Left lung (tissue), 4 donors: ENCODE measurements at regions not wholly inside any gene's neighbourhood (a gene's known extent, or its start where the extent isn't known, plus 50 kb on each side); places are given as distances from the start of the nearest gene placed in this dataset.

Experiments used
- ATAC-seq: fragments of 200-7000 bp; cut with Tn5 transposase; one replicate; pipeline ENCODE4 v1.9.1; 2020; ENCODE audit warnings: moderate library complexity
- DNase-seq, 4 donors: peaks; one replicate each; pipeline ENCODE4 v3.0.0-alpha.2; 2013 to 2020
- H3K27ac ChIP-seq, 2 donors: fragments of 200-600 bp; sonication (generic) in 1 of 2; one replicate each; pipeline versions ENCODE4 v1.5.0 to v1.8.0; 2020 to 2021
- H3K27me3 ChIP-seq, 2 donors: fragments of 200-600 bp; sonication (generic) in 1 of 2; one replicate each; pipeline versions ENCODE4 v1.5.0 to v1.8.0; 2020 to 2021
- H3K36me3 ChIP-seq, 2 donors: fragments of 200-600 bp; sonication (generic) in 1 of 2; one replicate each; pipeline versions ENCODE4 v1.5.0 to v1.8.0; 2020 to 2021
- H3K4me1 ChIP-seq, 2 donors: fragments of 200-600 bp; one replicate each; pipeline ENCODE4 v1.8.0; 2021
- H3K4me3 ChIP-seq, 2 donors: fragments of 200-600 bp; sonication (generic) in 1 of 2; one replicate each; pipeline versions ENCODE4 v1.5.0 to v1.8.0; 2020 to 2021; ENCODE audit warnings: mild to moderate bottlenecking in 1 of 2
- H3K9me3 ChIP-seq, 2 donors: fragments of 200-600 bp; sonication (generic) in 1 of 2; one replicate each; pipeline versions ENCODE4 v1.5.0 to v1.8.0; 2020 to 2021
- intact Hi-C, 2 donors: fragments of 100-400 bp; cut with DNase I; formaldehyde crosslinking; loops; one replicate each; pipeline versions ENCODE4 v1.11.2 to v1.14.2; 2022
- TF ChIP-seq, protein P1 (sequence below), 2 donors: fragments of 200-600 bp; sonication (generic) in 1 of 2; IDR thresholded peaks; one replicate each; pipeline versions ENCODE4 v1.5.0 to v1.8.0; 2021; ENCODE audit warnings: antibody characterized with exemption in 2 of 2
- donor health status: DM: no; HTN: yes; CAD: no.
- donor health status: DM: no; HTN: no; CAD: no.

DNA sequence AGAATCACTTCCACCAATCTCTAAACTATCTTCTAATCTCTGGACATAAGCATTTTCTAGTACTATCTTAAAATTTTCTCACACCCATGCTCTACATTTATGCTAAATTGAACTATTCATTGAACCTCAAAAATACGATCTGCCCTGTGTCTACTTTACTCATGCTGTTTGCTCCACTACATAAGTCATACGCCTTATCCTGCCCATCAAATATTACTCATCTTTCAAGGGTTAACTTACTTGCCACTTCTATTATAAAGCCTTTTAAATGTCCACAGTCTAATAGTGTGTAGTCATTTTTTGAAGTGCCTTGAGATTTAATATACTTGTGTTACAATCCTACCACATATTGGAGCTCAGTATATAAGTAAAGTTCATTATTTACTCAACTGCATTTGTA is 727.7 kb upstream of the SLIT2 start:
- TF ChIP-seq, protein P1, sequence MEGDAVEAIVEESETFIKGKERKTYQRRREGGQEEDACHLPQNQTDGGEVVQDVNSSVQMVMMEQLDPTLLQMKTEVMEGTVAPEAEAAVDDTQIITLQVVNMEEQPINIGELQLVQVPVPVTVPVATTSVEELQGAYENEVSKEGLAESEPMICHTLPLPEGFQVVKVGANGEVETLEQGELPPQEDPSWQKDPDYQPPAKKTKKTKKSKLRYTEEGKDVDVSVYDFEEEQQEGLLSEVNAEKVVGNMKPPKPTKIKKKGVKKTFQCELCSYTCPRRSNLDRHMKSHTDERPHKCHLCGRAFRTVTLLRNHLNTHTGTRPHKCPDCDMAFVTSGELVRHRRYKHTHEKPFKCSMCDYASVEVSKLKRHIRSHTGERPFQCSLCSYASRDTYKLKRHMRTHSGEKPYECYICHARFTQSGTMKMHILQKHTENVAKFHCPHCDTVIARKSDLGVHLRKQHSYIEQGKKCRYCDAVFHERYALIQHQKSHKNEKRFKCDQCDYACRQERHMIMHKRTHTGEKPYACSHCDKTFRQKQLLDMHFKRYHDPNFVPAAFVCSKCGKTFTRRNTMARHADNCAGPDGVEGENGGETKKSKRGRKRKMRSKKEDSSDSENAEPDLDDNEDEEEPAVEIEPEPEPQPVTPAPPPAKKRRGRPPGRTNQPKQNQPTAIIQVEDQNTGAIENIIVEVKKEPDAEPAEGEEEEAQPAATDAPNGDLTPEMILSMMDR (IDR thresholded peaks at IDR 0.05), result no peak
- Histone ChIP-seq H3K27ac (no peak overlapping the region), H3K9me3 (peaks cover 0 to 16% of the 10 kb centered on the region in 2 donors), H3K27me3 (no peaks in the 10 kb centered on the region), H3K4me1 (no peaks in the 10 kb centered on the region), H3K4me3 (no peak overlapping the region), H3K36me3 (no peaks in the 10 kb centered on the region)
- ATAC-seq, result no peak
- no peak for DNase-seq
- intact Hi-C loops, result no loop called here

DNA sequence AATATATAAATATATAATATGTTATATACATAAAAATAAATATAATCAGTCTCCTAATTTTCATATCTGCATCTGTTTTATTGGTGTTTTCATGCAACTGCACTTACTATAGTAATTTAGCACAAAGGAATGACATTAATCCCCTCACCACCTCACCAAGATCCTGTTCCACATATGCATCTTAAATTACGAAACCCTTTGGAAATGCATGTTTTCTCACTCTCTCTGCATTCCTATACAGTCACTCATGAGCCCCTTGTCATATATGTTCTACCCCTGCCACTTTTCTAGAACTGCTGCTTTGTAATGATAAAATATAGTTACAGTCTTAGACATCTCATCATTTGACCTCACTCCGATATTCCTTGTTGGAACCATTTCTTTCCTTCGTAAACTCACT is 728.7 kb upstream of the SLIT2 start:
- peaks cover 0 to 8% of the 10 kb centered on the region in 2 donors for H3K9me3 ChIP-seq
- no peak overlapping the region for H3K27ac ChIP-seq
- intact Hi-C loops, result no loop called here
- ATAC-seq (no peak), DNase-seq (no peak)
- H3K36me3 ChIP-seq, result no peaks in the 10 kb centered on the region
- TF ChIP-seq, protein P1 (IDR thresholded peaks at IDR 0.05), result no peak
- no peak overlapping the region for H3K4me3 ChIP-seq
- H3K4me1 ChIP-seq, result no peaks in the 10 kb centered on the region
- no peaks in the 10 kb centered on the region for H3K27me3 ChIP-seq

DNA sequence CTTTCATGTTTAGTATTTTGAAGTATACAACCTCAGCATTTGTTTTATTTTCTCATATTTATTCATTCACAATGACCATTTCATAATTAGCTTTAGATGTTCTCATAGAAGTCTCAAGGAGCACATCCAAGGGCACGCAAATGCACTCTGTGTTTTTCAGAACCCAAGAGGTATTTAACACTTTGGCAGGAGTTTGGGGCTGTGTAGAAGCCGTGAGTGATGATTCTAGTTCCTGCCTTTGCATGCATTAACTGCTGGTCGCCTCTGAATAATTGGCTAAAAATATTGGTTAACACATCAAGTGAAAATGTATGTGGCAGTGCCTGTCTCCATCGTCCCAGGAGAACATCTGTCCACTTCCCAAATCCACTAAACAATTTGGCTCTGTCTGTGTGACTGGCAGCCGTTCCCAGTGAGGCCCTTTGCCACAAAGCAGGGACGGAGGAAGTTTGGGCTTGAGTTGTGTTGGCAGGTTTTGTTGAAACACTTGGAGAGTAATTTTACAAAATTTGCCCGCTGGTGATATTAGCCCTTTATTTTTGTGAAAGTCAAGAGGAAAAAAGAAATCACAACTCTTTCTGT is 730.7 kb upstream of the SLIT2 start:
- no peak for ATAC-seq
- intact Hi-C loops, result no loop called here

DNA sequence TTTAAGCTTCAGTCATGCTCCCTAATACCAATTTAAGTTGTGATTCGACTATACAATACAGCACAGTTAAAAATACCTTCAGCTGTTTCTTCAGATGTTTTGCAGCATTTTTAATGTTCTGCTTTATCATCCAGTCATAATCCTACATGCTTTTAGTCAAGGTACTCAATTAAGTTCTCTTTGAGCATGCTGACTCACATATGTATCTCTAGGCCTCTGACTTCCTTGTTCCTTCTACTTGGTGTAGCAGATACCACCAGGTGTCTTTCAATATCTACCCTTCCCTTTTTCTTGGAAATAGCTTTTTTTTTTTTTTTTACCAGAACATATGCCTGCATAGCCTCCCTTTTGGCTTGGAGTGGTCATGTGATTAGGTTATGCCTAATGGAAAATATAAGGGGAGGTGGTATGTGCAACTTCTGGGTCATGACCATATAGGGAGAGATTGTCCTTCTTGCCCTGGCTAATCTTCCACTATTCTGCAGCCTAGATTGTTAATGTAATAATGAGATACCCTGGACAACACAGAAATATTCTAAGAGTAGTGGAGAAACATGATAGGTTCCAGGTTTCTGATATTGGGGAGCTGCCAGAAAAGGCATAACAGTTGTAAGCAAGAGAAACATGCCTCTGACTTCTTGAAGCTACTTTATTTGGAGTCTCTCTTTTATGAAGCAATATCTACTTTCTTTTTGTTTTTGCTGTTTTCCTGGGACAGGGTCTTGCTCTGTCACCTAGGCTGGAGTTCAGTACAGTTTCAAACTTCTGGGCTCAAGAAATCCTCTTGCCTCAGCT is 737.2 kb upstream of the SLIT2 start:
- ATAC-seq, result no peak
- H3K27ac ChIP-seq, result no peak overlapping the region
- intact Hi-C loops, result no loop called here
- DNase-seq, result no peak
- no peaks in the 10 kb centered on the region for H3K9me3 ChIP-seq
- no peaks in the 10 kb centered on the region for H3K36me3 ChIP-seq
- no peak overlapping the region for H3K4me3 ChIP-seq
- TF ChIP-seq, protein P1 (IDR thresholded peaks at IDR 0.05), result no peak
- H3K4me1 ChIP-seq, result no peaks in the 10 kb centered on the region
- H3K27me3 ChIP-seq, result no peaks in the 10 kb centered on the region

More for the DNA sequence above, 730.7 kb upstream of the SLIT2 start:
- Histone ChIP-seq H3K4me1 (no peaks in the 10 kb centered on the region), H3K27ac (no peak overlapping the region), H3K27me3 (no peaks in the 10 kb centered on the region), H3K9me3 (peaks cover 0 to 4% of the 10 kb centered on the region in 2 donors), H3K36me3 (no peaks in the 10 kb centered on the region), H3K4me3 (no peak overlapping the region)
- TF ChIP-seq, protein P1 (IDR thresholded peaks at IDR 0.05), result no peak
- DNase-seq, result peak in 1 of 4 donors; percentile 12

DNA sequence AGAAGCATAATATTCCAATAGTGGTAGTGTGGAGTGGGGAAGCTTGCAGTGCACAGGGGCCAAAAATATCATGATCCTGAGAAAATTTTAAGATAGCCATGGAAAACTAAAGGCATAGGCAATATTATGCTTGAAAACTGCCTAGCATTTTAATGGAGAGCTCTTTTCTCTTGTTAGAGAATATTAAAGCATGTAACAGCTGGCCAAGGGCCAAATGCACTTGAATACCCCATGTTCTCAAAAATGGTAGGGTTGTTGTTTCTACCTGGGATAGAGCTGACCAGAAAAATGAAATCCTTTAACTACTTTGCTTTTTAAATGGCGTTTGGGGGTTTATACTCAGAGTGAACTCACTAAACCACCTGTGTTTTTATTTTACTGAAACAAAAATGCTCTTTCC is 739.6 kb upstream of the SLIT2 start:
- H3K27me3 ChIP-seq, result no peaks in the 10 kb centered on the region
- H3K4me1 ChIP-seq, result no peaks in the 10 kb centered on the region
- TF ChIP-seq, protein P1 (IDR thresholded peaks at IDR 0.05), result no peak
- no peak overlapping the region for H3K4me3 ChIP-seq
- no peak overlapping the region for H3K27ac ChIP-seq
- DNase-seq, result peak in 2 of 4 donors; percentile 1 to 27
- ATAC-seq, result no peak
- intact Hi-C loops, result no loop called here
- H3K9me3 ChIP-seq, result no peaks in the 10 kb centered on the region
- H3K36me3 ChIP-seq, result no peaks in the 10 kb centered on the region
